ENCODE measurements at regions not wholly inside any gene's neighbourhood (a gene's known extent, or its start where the extent isn't known, plus 50 kb on each side); places are given as distances from the start of the nearest gene placed in this dataset.

GRCh38 chr20:17885076-17885475 is 83.5 kb downstream of the SNX5 start:
- Histone ChIP-seq H3K36me3 (ENCODE audit: control insufficient read depth, insufficient read depth, low read length) (no peaks in the 10 kb centered on the region), H3K9me3 (ENCODE audit: control insufficient read depth, insufficient read depth, low read length) (peaks cover 7% of the 10 kb centered on the region), H3K18ac (ENCODE audit: low read depth, low read length) (no peak overlapping the region), H3K4me1 (ENCODE audit: control insufficient read depth, insufficient read depth, low read length) (peaks cover 18% of the 10 kb centered on the region), H3K9me1 (ENCODE audit: insufficient read depth, low read length) (0 out of 2 replicates have a peak, but pooled peaks cover 6% of the 10 kb centered on the region), H3K27ac (ENCODE audit: insufficient read depth, low read length) (no peak overlapping the region; the same call in 1 of the 2 replicates), H4K20me1 (ENCODE audit: insufficient read depth, low read length) (no peaks in the 10 kb centered on the region; the same call in 1 of the 2 replicates), H3K4ac (ENCODE audit: low read depth, low read length) (no peak overlapping the region), H3K56ac (ENCODE audit: extremely low read depth, insufficient read depth, low read length) (no peak overlapping the region), H4K5ac (ENCODE audit: low read depth, low read length) (no peak overlapping the region), H2BK20ac (ENCODE audit: low read depth, low read length) (no peak overlapping the region), H4K91ac (ENCODE audit: insufficient read depth, low read depth, low read length) (no peak overlapping the region), H3K79me1 (ENCODE audit: low read depth in 1 of 2, low read length in 2 of 2) (no peaks in the 10 kb centered on the region; a peak in 1 of 4 replicates), H2BK5ac (ENCODE audit: low read depth, low read length, poor library complexity, severe bottlenecking) (no peak overlapping the region), H3K4me2 (ENCODE audit: low read depth, low read length) (no peak overlapping the region), H3K14ac (replicated peaks; ENCODE audit: low read depth, low read length) (no peak overlapping the region), H2BK120ac (ENCODE audit: low read depth, low read length) (no peak overlapping the region), H2AFZ (replicated peaks; ENCODE audit: low read length, poor library complexity) (no peak overlapping the region), H3K23ac (ENCODE audit: low read depth, low read length) (no peak overlapping the region), H3K27me3 (ENCODE audit: control insufficient read depth, insufficient read depth, low read length) (no peaks in the 10 kb centered on the region), H2BK15ac (ENCODE audit: low read depth, low read length) (no peak overlapping the region), H2AK9ac (replicated peaks; ENCODE audit: low read depth, low read length, poor library complexity) (no peak overlapping the region), H3K9ac (ENCODE audit: low read depth, low read length) (no peak overlapping the region), H3K4me3 (ENCODE audit: insufficient read depth, low read depth, low read length) (no peak overlapping the region), H2AK5ac (ENCODE audit: low read depth, low read length) (no peak overlapping the region), H4K8ac (ENCODE audit: low read depth in 2 of 2, low read length in 2 of 2) (no peak overlapping the region)
- no CpG with 5 or more reads among the region's 3 CpGs for WGBS, 2 experiments (ENCODE audit: extremely low coverage in 2 of 2, insufficient read length in 1 of 2)
- ChIA-PET POLR2A (ENCODE audit: unreplicated experiment) (interaction anchor here (1.0 kb wide), 1 partner anchor 203 kb away, joined by 3 read pairs; the partner anchor contains the start of gene RRBP1), CTCF (interaction anchor here (0.6 kb wide), 1 partner anchor 317 kb away, joined by 3 read pairs; no protein-coding TSS in a partner anchor)
- DNase-seq (no peak), ATAC-seq (ENCODE audit: low read depth) (no peak)
- in situ Hi-C loops (cut with MboI; ENCODE audit: low sequenced_read_pairs) = no loop called here
- no TSS peak for BruUV-seq (replicated peaks)
- dilution Hi-C loops (cut with HindIII; ENCODE audit: low sequenced_read_pairs, unreplicated experiment) = no loop called here
- intact Hi-C loops (cut with micrococcal nuclease) = no loop called here
- TF ChIP-seq RFX5 (IDR thresholded peaks at IDR 0.05; ENCODE audit: low read depth, low read length) (no peak), CEBPB (IDR thresholded peaks at IDR 0.05; ENCODE audit: low read depth, low read length) (no peak), FOS (IDR thresholded peaks at IDR 0.05; ENCODE audit: low read depth, low read length) (no peak)

Data from IMR-90 (cell line).